GM12878 (cell line): ENCODE measurements at regions not wholly inside any gene's neighbourhood (a gene's known extent, or its start where the extent isn't known, plus 50 kb on each side); places are given as distances from the start of the nearest gene placed in this dataset.

Experiments used
- ATAC-seq: fragments of 200-7000 bp; cut with Tn5 transposase; 3 replicates; pipeline ENCODE4 v1.9.1; 2020; ENCODE audit warnings: mild to moderate bottlenecking, moderate library complexity
- BruUV-seq: library from RNA; stranded (reverse); fragments of 400-500 nt; replicated peaks from 2 replicates; lab custom pipeline; 2021; lab: Mats Ljungman, UMichigan
- CTCF ChIA-PET: fragments of 300-600 bp; sonication (Branson Sonifier 250); formaldehyde crosslinking; extraction: SDS; loops from one replicate; lab custom pipeline; 2021; ENCODE audit warnings: inconsistent platforms; lab: Yijun Ruan, JAX
- POLR2A ChIA-PET: fragments of 350-600 bp; formaldehyde crosslinking; extraction: SDS; loops from one replicate; lab custom pipeline; 2021; ENCODE audit warnings: inconsistent platforms; lab: Charles Lee
- RAD21 ChIA-PET: fragments of 300-600 bp; sonication (Branson Sonifier 250); formaldehyde crosslinking; loops from one replicate; lab custom pipeline; 2023; ENCODE audit warnings: antibody characterized with exemption; ENCODE audit not compliant: unreplicated experiment; lab: Charles Lee
- SMC1A ChIA-PET: fragments of 300-600 bp; sonication (Branson Sonifier 250); formaldehyde crosslinking; loops from one replicate; lab custom pipeline; 2023; ENCODE audit not compliant: unreplicated experiment, uncharacterized antibody; lab: Charles Lee
- DNase-seq: peaks from one replicate; pipeline ENCODE4 v3.0.0-alpha.2; 2011; ENCODE audit warnings: low read depth, low spot score
- FAIRE-seq: peaks from 3 replicates; lab custom pipeline; 2011; peaks lifted over from hg19 to GRCh38; lab: Jason Lieb, UNC
- H2AFZ ChIP-seq: 2 replicates; pipeline ENCODE4 v1.6.0; 2011; ENCODE audit warnings: low read depth, low read length, control low read depth; ENCODE audit not compliant: control insufficient read depth
- H3K27ac ChIP-seq: 2 replicates; pipeline ENCODE4 v1.5.1; 2011; ENCODE audit warnings: control low read depth; ENCODE audit not compliant: control insufficient read depth, insufficient read depth
- H3K27me3 ChIP-seq, 2 experiments: replicated peaks in 1 of 2; 2 replicates each; pipeline versions ENCODE4 v1.6.0 to v1.6.1; 2011; ENCODE audit warnings: low read length in 1 of 2; ENCODE audit not compliant: control insufficient read depth in 2 of 2, insufficient read depth in 2 of 2
- H3K36me3 ChIP-seq, 2 experiments: 2 replicates each; pipeline ENCODE4 v1.5.1; 2011; ENCODE audit warnings: low read length in 1 of 2; ENCODE audit not compliant: control insufficient read depth in 2 of 2, insufficient read depth in 2 of 2
- H3K4me1 ChIP-seq: 2 replicates; pipeline ENCODE4 v1.6.1; 2011; ENCODE audit warnings: mild to moderate bottlenecking, low read length, moderate library complexity, mixed read lengths; ENCODE audit not compliant: control insufficient read depth, insufficient read depth
- H3K4me2 ChIP-seq: 2 replicates; pipeline ENCODE4 v1.6.0; 2011; ENCODE audit warnings: control low read depth; ENCODE audit not compliant: control insufficient read depth, insufficient read depth
- H3K4me3 ChIP-seq: fragments of 200-600 bp; sonication (generic); 2 replicates; pipeline ENCODE4 v1.5.1; 2016
- H3K79me2 ChIP-seq: 2 replicates; pipeline ENCODE4 v1.6.0; 2011; ENCODE audit warnings: low read length; ENCODE audit not compliant: control insufficient read depth, insufficient read depth
- H3K9ac ChIP-seq: 2 replicates; pipeline ENCODE4 v1.8.0; 2011; ENCODE audit warnings: low read length, control low read depth, mixed read lengths; ENCODE audit not compliant: control insufficient read depth, insufficient read depth
- H3K9me3 ChIP-seq: replicated peaks from 3 replicates; pipeline ENCODE4 v1.5.1; 2011; ENCODE audit warnings: mild to moderate bottlenecking, low read length; ENCODE audit not compliant: control insufficient read depth, insufficient read depth
- H4K20me1 ChIP-seq: 2 replicates; pipeline ENCODE4 v1.6.0; 2011; ENCODE audit not compliant: control insufficient read depth, insufficient read depth
- BRCA1 ChIP-seq: IDR thresholded peaks from 2 replicates; pipeline ENCODE4 v1.6.1; 2011; ENCODE audit warnings: low read depth, low read length, improper control_type of control experiment
- E2F4 ChIP-seq: IDR thresholded peaks from 2 replicates; pipeline ENCODE4 v1.6.1; 2012; ENCODE audit warnings: low read depth, low read length, improper control_type of control experiment
- EED ChIP-seq: sonication (generic); IDR thresholded peaks from 2 replicates; pipeline ENCODE4 v1.6.1; 2016; ENCODE audit warnings: antibody characterized with exemption, low read depth
- HDGF ChIP-seq: fragments of 450-650 bp; IDR thresholded peaks from 2 replicates; pipeline ENCODE4 v1.6.1; 2016; ENCODE audit warnings: antibody characterized with exemption
- MTA2 ChIP-seq: fragments of 450-650 bp; IDR thresholded peaks from 2 replicates; pipeline ENCODE4 v1.6.1; 2016; ENCODE audit warnings: low read depth, mild to moderate bottlenecking, moderate library complexity
- MTA3 ChIP-seq: IDR thresholded peaks from 2 replicates; pipeline ENCODE4 v1.6.1; 2012; ENCODE audit warnings: low read length, inconsistent platforms, borderline replicate concordance
- NBN ChIP-seq: fragments of 450-650 bp; IDR thresholded peaks from 2 replicates; pipeline ENCODE4 v1.6.1; 2016
- POLR2AphosphoS5 ChIP-seq: IDR thresholded peaks from 2 replicates; pipeline ENCODE4 v1.6.1; 2011; ENCODE audit warnings: mild to moderate bottlenecking, low read length, inconsistent platforms
- RFX5 ChIP-seq: IDR thresholded peaks from 2 replicates; pipeline ENCODE4 v1.6.1; 2011; ENCODE audit warnings: low read depth, low read length, improper control_type of control experiment
- SMAD1 ChIP-seq: fragments of 450-650 bp; IDR thresholded peaks from 2 replicates; pipeline ENCODE4 v1.6.1; 2018; ENCODE audit warnings: mild to moderate bottlenecking, low read depth; ENCODE audit not compliant: partially characterized antibody
- SMARCA5 ChIP-seq: fragments of 450-650 bp; IDR thresholded peaks from 2 replicates; pipeline ENCODE4 v1.6.1; 2017; ENCODE audit warnings: mild to moderate bottlenecking
- SPI1 ChIP-seq: IDR thresholded peaks from 2 replicates; pipeline ENCODE4 v1.6.1; 2011; ENCODE audit warnings: low read depth, mild to moderate bottlenecking, low read length, moderate library complexity, borderline replicate concordance; ENCODE audit not compliant: insufficient read depth
- TARDBP ChIP-seq: IDR thresholded peaks from 2 replicates; pipeline ENCODE4 v1.6.1; 2016; ENCODE audit warnings: borderline replicate concordance
- ZBTB4 ChIP-seq: fragments of 450-650 bp; formaldehyde crosslinking; IDR thresholded peaks from 2 replicates; pipeline ENCODE4 v1.4.0; 2022; ENCODE audit warnings: mild to moderate bottlenecking, moderate library complexity
- WGBS: methylation state at CpG from one replicate; pipeline ENCODE4 v1.1.6; 2016; ENCODE audit warnings: low lambda C conversion rate; ENCODE audit not compliant: insufficient replicate concordance, insufficient coverage; ENCODE audit errors: missing lambda C conversion rate; 5-methylcytosine and 5-hydroxymethylcytosine counted together
- in situ Hi-C: fragments of 300-500 bp; cut with MboI; formaldehyde crosslinking; loops from 9 replicates; pipeline ENCODE4 v1.14.3; 2018; ENCODE audit warnings: mixed read lengths
- intact Hi-C: fragments of 100-400 bp; cut with micrococcal nuclease; formaldehyde crosslinking; loops from one replicate; pipeline ENCODE4 v1.14.2; 2022; ENCODE audit not compliant: unreplicated experiment
- TF ChIP-seq, protein P1 (sequence below): fragments of 450-650 bp; IDR thresholded peaks from 2 replicates; pipeline ENCODE4 v1.6.1; 2016; ENCODE audit warnings: mild to moderate bottlenecking, moderate library complexity, borderline replicate concordance

DNA sequence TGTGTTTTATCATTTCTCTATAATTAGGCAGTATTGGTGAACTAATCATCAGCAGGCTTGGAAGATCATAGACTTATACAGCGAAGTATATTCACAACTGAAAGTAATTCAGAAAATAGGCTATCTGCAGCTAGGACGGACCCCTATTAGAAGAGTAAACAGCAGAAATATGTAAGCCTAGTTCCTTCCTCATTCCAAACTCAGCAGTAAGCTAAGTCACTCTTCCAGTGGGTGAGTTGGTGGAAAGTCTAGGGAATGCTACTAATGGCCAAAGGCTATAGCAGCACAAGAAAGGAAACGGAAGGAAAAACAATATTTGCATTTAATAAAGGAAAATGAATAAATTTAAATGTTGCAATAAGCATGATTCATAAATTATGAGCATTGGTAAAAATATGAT is 918.1 kb upstream of the TMPRSS15 start (continued):
- TF ChIP-seq, protein P1, sequence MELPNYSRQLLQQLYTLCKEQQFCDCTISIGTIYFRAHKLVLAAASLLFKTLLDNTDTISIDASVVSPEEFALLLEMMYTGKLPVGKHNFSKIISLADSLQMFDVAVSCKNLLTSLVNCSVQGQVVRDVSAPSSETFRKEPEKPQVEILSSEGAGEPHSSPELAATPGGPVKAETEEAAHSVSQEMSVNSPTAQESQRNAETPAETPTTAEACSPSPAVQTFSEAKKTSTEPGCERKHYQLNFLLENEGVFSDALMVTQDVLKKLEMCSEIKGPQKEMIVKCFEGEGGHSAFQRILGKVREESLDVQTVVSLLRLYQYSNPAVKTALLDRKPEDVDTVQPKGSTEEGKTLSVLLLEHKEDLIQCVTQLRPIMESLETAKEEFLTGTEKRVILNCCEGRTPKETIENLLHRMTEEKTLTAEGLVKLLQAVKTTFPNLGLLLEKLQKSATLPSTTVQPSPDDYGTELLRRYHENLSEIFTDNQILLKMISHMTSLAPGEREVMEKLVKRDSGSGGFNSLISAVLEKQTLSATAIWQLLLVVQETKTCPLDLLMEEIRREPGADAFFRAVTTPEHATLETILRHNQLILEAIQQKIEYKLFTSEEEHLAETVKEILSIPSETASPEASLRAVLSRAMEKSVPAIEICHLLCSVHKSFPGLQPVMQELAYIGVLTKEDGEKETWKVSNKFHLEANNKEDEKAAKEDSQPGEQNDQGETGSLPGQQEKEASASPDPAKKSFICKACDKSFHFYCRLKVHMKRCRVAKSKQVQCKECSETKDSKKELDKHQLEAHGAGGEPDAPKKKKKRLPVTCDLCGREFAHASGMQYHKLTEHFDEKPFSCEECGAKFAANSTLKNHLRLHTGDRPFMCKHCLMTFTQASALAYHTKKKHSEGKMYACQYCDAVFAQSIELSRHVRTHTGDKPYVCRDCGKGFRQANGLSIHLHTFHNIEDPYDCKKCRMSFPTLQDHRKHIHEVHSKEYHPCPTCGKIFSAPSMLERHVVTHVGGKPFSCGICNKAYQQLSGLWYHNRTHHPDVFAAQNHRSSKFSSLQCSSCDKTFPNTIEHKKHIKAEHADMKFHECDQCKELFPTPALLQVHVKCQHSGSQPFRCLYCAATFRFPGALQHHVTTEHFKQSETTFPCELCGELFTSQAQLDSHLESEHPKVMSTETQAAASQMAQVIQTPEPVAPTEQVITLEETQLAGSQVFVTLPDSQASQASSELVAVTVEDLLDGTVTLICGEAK, result no peak
- no peak for TF ChIP-seq BRCA1
- TF ChIP-seq POLR2AphosphoS5, result no peak
- no peak for TF ChIP-seq EED
- TF ChIP-seq MTA3, result no peak

DNA sequence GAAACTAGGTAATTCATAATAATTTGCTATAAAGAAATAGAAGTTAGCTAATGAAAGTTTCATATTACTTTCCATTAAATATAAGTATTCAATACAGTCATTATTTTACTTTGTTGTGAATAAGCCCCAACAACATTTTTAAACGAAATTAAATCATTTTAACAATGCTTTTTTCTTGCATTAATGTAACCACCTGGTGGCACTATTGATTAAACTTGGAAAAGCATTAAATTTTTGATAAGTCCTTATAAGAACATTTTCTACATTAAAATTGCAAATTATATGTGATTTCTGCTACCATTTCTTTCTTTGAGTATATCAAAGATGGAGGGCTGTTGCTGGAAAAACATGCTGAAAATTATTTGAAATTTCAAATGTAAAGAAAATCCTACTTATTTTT is 918.8 kb upstream of the TMPRSS15 start:
- ATAC-seq (no peak), FAIRE-seq (no peak), DNase-seq (no peak)
- SMC1A ChIA-PET, result interaction anchor here (0.8 to 1.8 kb wide), 6 partner anchors 12 to 718 kb away, joined by 3 to 6 read pairs (median 4); no protein-coding TSS in a partner anchor
- Histone ChIP-seq H2AFZ (no peak overlapping the region), H3K4me3 (no peak overlapping the region), H3K36me3 (no peaks in the 10 kb centered on the region), H3K9me3 (no peaks in the 10 kb centered on the region; the same call in 2 of the 3 replicates), H3K4me2 (no peak overlapping the region), H3K27me3 (no peaks in the 10 kb centered on the region), H3K27ac (no peak overlapping the region), H4K20me1 (no peaks in the 10 kb centered on the region), H3K9ac (no peak overlapping the region), H3K4me1 (no peaks in the 10 kb centered on the region), H3K79me2 (no peaks in the 10 kb centered on the region)
- CTCF ChIA-PET, result interaction anchor here (0.5 to 1.9 kb wide), 3 partner anchors 27 to 718 kb away, joined by 3 to 8 read pairs (median 5); no protein-coding TSS in a partner anchor
- in situ Hi-C loops, result no loop called here
- RAD21 ChIA-PET, result interaction anchor here (1.1 kb wide), 1 partner anchor 60 kb away, joined by 4 read pairs; no protein-coding TSS in a partner anchor
- intact Hi-C loops, result no loop called here
- no TSS peak for BruUV-seq
- POLR2A ChIA-PET, result no interaction called here
- WGBS, result 0% methylated on average over 1 of the region's 1 CpG
- TF ChIP-seq NBN, result no peak
- TF ChIP-seq RFX5, result no peak
- no peak for TF ChIP-seq SMAD1
- TF ChIP-seq E2F4, result no peak
- no peak for TF ChIP-seq ZBTB4
- no peak for TF ChIP-seq TARDBP
- no peak for TF ChIP-seq SMARCA5
- no peak for TF ChIP-seq SPI1
- TF ChIP-seq HDGF, result no peak
- no peak for TF ChIP-seq MTA2
